Neuronal stem cell (in vitro differentiated cells): ENCODE measurements at regions not wholly inside any gene's neighbourhood (a gene's known extent, or its start where the extent isn't known, plus 50 kb on each side); places are given as distances from the start of the nearest gene placed in this dataset.

Source experiments
- DNase-seq: peaks from one replicate; pipeline ENCODE4 v3.0.0-alpha.2; 2013; ENCODE audit warnings: low spot score
- H2AFZ ChIP-seq: one replicate; pipeline ENCODE4 v1.6.1; 2013; ENCODE audit warnings: mild to moderate bottlenecking, low read length, inconsistent platforms
- H2AK5ac ChIP-seq: 2 replicates; pipeline ENCODE4 v1.6.1; 2013; ENCODE audit warnings: low read depth, mild to moderate bottlenecking, inconsistent platforms, low read length, moderate library complexity, mixed read lengths
- H2BK120ac ChIP-seq: 2 replicates; pipeline ENCODE4 v1.6.1; 2013; ENCODE audit warnings: low read depth, mild to moderate bottlenecking, inconsistent platforms, low read length, moderate library complexity, mixed read lengths
- H2BK12ac ChIP-seq: one replicate; pipeline ENCODE4 v1.6.1; 2013; ENCODE audit warnings: low read length, inconsistent platforms
- H2BK15ac ChIP-seq: 2 replicates; pipeline ENCODE4 v1.6.1; 2013; ENCODE audit warnings: mild to moderate bottlenecking, low read length, inconsistent platforms, mixed read lengths
- H2BK5ac ChIP-seq: one replicate; pipeline ENCODE4 v1.6.1; 2013; ENCODE audit warnings: inconsistent platforms, mild to moderate bottlenecking, low read length, moderate library complexity
- H3K14ac ChIP-seq: one replicate; pipeline ENCODE4 v1.6.1; 2013; ENCODE audit warnings: low read length, inconsistent platforms
- H3K18ac ChIP-seq: 2 replicates; pipeline ENCODE4 v1.6.1; 2013; ENCODE audit warnings: low read length, inconsistent platforms
- H3K23ac ChIP-seq: 2 replicates; pipeline ENCODE4 v1.6.1; 2013; ENCODE audit warnings: low read depth, mild to moderate bottlenecking, mixed read lengths, low read length, inconsistent platforms; ENCODE audit not compliant: poor library complexity
- H3K27ac ChIP-seq: replicated peaks from 3 replicates; pipeline ENCODE4 v1.5.1; 2013; ENCODE audit warnings: low read length, inconsistent platforms
- H3K27me3 ChIP-seq, 3 experiments: 2 replicates each; pipeline ENCODE4 v1.6.1; 2013; ENCODE audit warnings: low read length in 3 of 3, mild to moderate bottlenecking in 2 of 3, inconsistent platforms in 1 of 3, low read depth in 1 of 3, mixed read lengths in 1 of 3, moderate library complexity in 1 of 3; ENCODE audit not compliant: control insufficient read depth in 3 of 3, insufficient read depth in 3 of 3
- H3K36me3 ChIP-seq, 2 donors: replicated peaks in 1 of 2; 2 replicates each; pipeline ENCODE4 v1.6.1; 2013; ENCODE audit warnings: low read length in 2 of 2; ENCODE audit not compliant: control insufficient read depth in 2 of 2, insufficient read depth in 2 of 2
- H3K4ac ChIP-seq: 2 replicates; pipeline ENCODE4 v1.6.1; 2013; ENCODE audit warnings: inconsistent platforms, mild to moderate bottlenecking, low read length, moderate library complexity
- H3K4me1 ChIP-seq, 2 donors: 1 replicate in 1 of 2; 2 replicates in 1 of 2; pipeline ENCODE4 v1.6.1; 2013; ENCODE audit warnings: low read length in 2 of 2, low read depth in 1 of 2; ENCODE audit not compliant: control insufficient read depth in 2 of 2, insufficient read depth in 1 of 2
- H3K4me2 ChIP-seq: one replicate; pipeline ENCODE4 v1.6.1; 2013; ENCODE audit warnings: mild to moderate bottlenecking, low read length, inconsistent platforms; ENCODE audit not compliant: insufficient read depth, poor library complexity, severe bottlenecking
- H3K4me3 ChIP-seq, 2 donors: 2 replicates each; pipeline ENCODE4 v1.5.1; 2013; ENCODE audit warnings: low read length in 2 of 2, mild to moderate bottlenecking in 2 of 2, inconsistent platforms in 1 of 2, moderate library complexity in 1 of 2
- H3K79me1 ChIP-seq: one replicate; pipeline ENCODE4 v1.6.1; 2013; ENCODE audit warnings: low read depth, mild to moderate bottlenecking, inconsistent platforms, low read length, moderate library complexity
- H3K9ac ChIP-seq: one replicate; pipeline ENCODE4 v1.6.1; 2013; ENCODE audit warnings: mild to moderate bottlenecking, low read depth, low read length, inconsistent platforms; ENCODE audit not compliant: poor library complexity
- H3K9me3 ChIP-seq, 2 donors: replicated peaks in 1 of 2; 2 replicates each; pipeline versions ENCODE3 to v1.6.1; 2013; ENCODE audit warnings: low read length in 2 of 2, mild to moderate bottlenecking in 2 of 2, inconsistent platforms in 1 of 2, low read depth in 1 of 2, mixed read lengths in 1 of 2, moderate library complexity in 1 of 2; ENCODE audit not compliant: control insufficient read depth in 2 of 2, insufficient read depth in 1 of 2
- H4K8ac ChIP-seq: one replicate; pipeline ENCODE4 v1.6.1; 2013; ENCODE audit warnings: low read depth, mild to moderate bottlenecking, inconsistent platforms, low read length, moderate library complexity
- H4K91ac ChIP-seq: one replicate; pipeline ENCODE4 v1.6.1; 2013; ENCODE audit warnings: low read length, low read depth, mild to moderate bottlenecking, inconsistent platforms; ENCODE audit not compliant: poor library complexity
- WGBS, 2 donors: extraction: QIAGEN DNeasy Blood & Tissue Kit; methylation state at CpG; one replicate each; pipeline ENCODE4 v1.1.7; 2013; ENCODE audit warnings: missing lambda C conversion rate in 2 of 2, mixed read lengths in 1 of 2; ENCODE audit not compliant: insufficient read length in 2 of 2, insufficient replicate concordance in 1 of 2; ENCODE audit errors: extremely low coverage in 2 of 2; 5-methylcytosine and 5-hydroxymethylcytosine counted together

DNA sequence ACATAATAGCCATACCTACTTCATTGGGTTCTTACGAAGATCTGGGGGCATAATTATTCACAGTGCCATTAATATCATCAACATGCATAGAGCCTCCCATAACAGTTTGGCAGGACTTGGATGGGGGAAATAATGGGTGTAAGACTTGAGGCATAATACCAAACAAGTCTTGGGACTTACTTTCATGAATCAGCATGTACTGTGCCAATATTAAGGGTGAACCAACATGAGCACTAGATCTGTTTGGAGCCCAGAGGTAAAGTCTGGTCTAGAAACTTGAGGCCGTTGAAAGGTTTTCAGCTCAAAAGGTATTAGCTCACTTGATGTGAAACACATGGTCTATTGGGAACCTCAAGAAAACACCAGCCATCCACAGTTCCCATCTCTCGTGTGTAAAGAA lies 56.7 kb upstream of the ZC3H11B start:
- no peaks in the 10 kb centered on the region for H3K4me1 ChIP-seq
- H4K91ac ChIP-seq, result no peak overlapping the region
- no CpG with 5 or more reads among the region's 3 CpGs for WGBS, 2 donors
- H3K4ac ChIP-seq, result no peak overlapping the region
- no peak overlapping the region for H3K23ac ChIP-seq
- no peak overlapping the region for H4K8ac ChIP-seq
- no peak overlapping the region for H2AFZ ChIP-seq
- no peaks in the 10 kb centered on the region for H3K36me3 ChIP-seq
- no peak overlapping the region for H3K18ac ChIP-seq
- no peak overlapping the region for H2BK15ac ChIP-seq
- H3K9me3 ChIP-seq, result peaks cover 0 to 5% of the 10 kb centered on the region in 2 donors
- no peak overlapping the region for H2BK120ac ChIP-seq
- no peak overlapping the region for H3K27ac ChIP-seq
- no peak for DNase-seq
- H3K27me3 ChIP-seq, result no peaks in the 10 kb centered on the region
- H3K4me3 ChIP-seq, result no peak overlapping the region
- H2BK5ac ChIP-seq, result no peak overlapping the region
- no peak overlapping the region for H2AK5ac ChIP-seq
- H3K9ac ChIP-seq, result no peak overlapping the region
- H2BK12ac ChIP-seq, result no peak overlapping the region
- H3K4me2 ChIP-seq, result no peak overlapping the region
- no peaks in the 10 kb centered on the region for H3K79me1 ChIP-seq
- H3K14ac ChIP-seq, result no peak overlapping the region

- Histone ChIP-seq H3K14ac (no peak overlapping the region), H2BK15ac (no peak overlapping the region), H3K4me1 (no peaks in the 10 kb centered on the region), H3K36me3 (no peaks in the 10 kb centered on the region), H3K27ac (no peak overlapping the region), H3K9ac (no peak overlapping the region), H3K4me2 (no peak overlapping the region), H2AFZ (no peak overlapping the region), H3K27me3 (no peaks in the 10 kb centered on the region), H2BK5ac (no peak overlapping the region), H3K9me3 (peaks cover 0 to 5% of the 10 kb centered on the region in 2 donors), H3K18ac (no peak overlapping the region), H3K4me3 (no peak overlapping the region), H3K4ac (no peak overlapping the region), H2AK5ac (no peak overlapping the region), H2BK120ac (no peak overlapping the region), H3K79me1 (no peaks in the 10 kb centered on the region), H4K8ac (no peak overlapping the region), H4K91ac (no peak overlapping the region), H3K23ac (no peak overlapping the region), H2BK12ac (no peak overlapping the region)
- DNase-seq, result no peak
- WGBS, 2 donors, result no CpG with 5 or more reads among the region's 4 CpGs
These were observed 56.1 kb upstream of the ZC3H11B start for GRCh38 chr1:219669042-219669441.

- no peak overlapping the region for H2AFZ ChIP-seq
- no peak overlapping the region for H3K9ac ChIP-seq
- H3K14ac ChIP-seq, result no peak overlapping the region
- H2BK120ac ChIP-seq, result no peak overlapping the region
- no peak for DNase-seq
- H3K79me1 ChIP-seq, result no peaks in the 10 kb centered on the region
- no peak overlapping the region for H2BK15ac ChIP-seq
- no peak overlapping the region for H3K4me3 ChIP-seq
- H3K27me3 ChIP-seq, result no peaks in the 10 kb centered on the region
- peaks cover 0 to 3% of the 10 kb centered on the region in 2 donors for H3K9me3 ChIP-seq
- no peaks in the 10 kb centered on the region for H3K4me1 ChIP-seq
- H3K4me2 ChIP-seq, result no peak overlapping the region
- no peak overlapping the region for H2BK12ac ChIP-seq
- no peak overlapping the region for H4K8ac ChIP-seq
- no peak overlapping the region for H3K18ac ChIP-seq
- no peak overlapping the region for H2AK5ac ChIP-seq
- no peak overlapping the region for H3K27ac ChIP-seq
- no CpG with 5 or more reads among the region's 2 CpGs for WGBS, 2 donors
- no peak overlapping the region for H4K91ac ChIP-seq
- H3K36me3 ChIP-seq, result no peaks in the 10 kb centered on the region
- H3K4ac ChIP-seq, result no peak overlapping the region
- no peak overlapping the region for H3K23ac ChIP-seq
- H2BK5ac ChIP-seq, result no peak overlapping the region
These were observed 55.5 kb upstream of the ZC3H11B start for GRCh38 chr1:219668446-219668845.

DNA sequence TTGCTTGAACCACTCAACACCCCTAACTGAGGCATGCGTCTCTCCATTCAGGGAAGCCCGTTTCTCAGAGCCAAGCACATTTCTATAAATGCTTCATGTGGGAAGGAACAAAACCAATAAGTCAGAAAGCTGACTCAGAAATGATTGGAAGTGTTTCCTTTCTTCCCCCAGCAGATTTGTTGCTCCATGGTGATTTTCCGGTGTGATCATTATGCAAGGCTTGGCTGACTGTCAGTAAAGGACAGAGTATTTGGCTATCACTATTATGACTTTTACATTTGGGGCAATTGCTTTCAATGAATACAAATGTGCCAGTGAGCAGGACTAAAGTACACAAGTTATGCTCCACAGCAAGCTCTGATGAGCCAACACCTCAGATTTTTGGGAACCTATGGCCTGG lies 53.3 kb upstream of the ZC3H11B start:
- Histone ChIP-seq H3K27me3 (no peaks in the 10 kb centered on the region), H2BK12ac (no peak overlapping the region), H2BK120ac (no peak overlapping the region), H3K14ac (no peak overlapping the region), H2AFZ (no peak overlapping the region), H3K4me3 (no peak overlapping the region), H3K79me1 (no peaks in the 10 kb centered on the region), H2BK15ac (no peak overlapping the region), H3K4ac (no peak overlapping the region), H4K91ac (no peak overlapping the region), H3K23ac (no peak overlapping the region), H3K4me2 (no peak overlapping the region), H3K4me1 (peaks cover 0 to 1% of the 10 kb centered on the region in 2 donors), H3K36me3 (no peaks in the 10 kb centered on the region), H3K18ac (no peak overlapping the region), H3K9ac (no peak overlapping the region), H3K9me3 (peaks cover 0 to 3% of the 10 kb centered on the region in 2 donors), H2AK5ac (no peak overlapping the region), H4K8ac (no peak overlapping the region), H2BK5ac (no peak overlapping the region), H3K27ac (no peak overlapping the region)
- DNase-seq, result no peak
- WGBS, 2 donors, result no CpG with 5 or more reads among the region's 3 CpGs
